HFFc6 (cell line): ENCODE measurements at regions not wholly inside any gene's neighbourhood (a gene's known extent, or its start where the extent isn't known, plus 50 kb on each side); places are given as distances from the start of the nearest gene placed in this dataset.

Experiments
- DNase-seq: peaks from one replicate; pipeline ENCODE4 v3.0.0-alpha.2; 2018
- H3K27ac Mint-ChIP-seq: 2 replicates; pipeline ENCODE4 v1.8.0; 2020; ENCODE audit warnings: mild to moderate bottlenecking, mixed read lengths
- H3K27me3 Mint-ChIP-seq: 2 replicates; pipeline ENCODE4 v1.8.0; 2021; ENCODE audit warnings: mild to moderate bottlenecking, moderate library complexity, mixed read lengths; ENCODE audit not compliant: insufficient read depth
- H3K36me3 Mint-ChIP-seq: 2 replicates; pipeline ENCODE4 v1.8.0; 2021; ENCODE audit warnings: low read depth, mixed read lengths
- H3K4me1 Mint-ChIP-seq: 2 replicates; pipeline ENCODE4 v1.8.0; 2020; ENCODE audit warnings: low read depth, mixed read lengths
- H3K4me3 Mint-ChIP-seq: 2 replicates; pipeline ENCODE4 v1.8.0; 2020; ENCODE audit warnings: mild to moderate bottlenecking, moderate library complexity, mixed read lengths
- H3K9me3 Mint-ChIP-seq: 2 replicates; pipeline ENCODE4 v1.8.0; 2020; ENCODE audit warnings: mild to moderate bottlenecking, mixed read lengths
- CTCF ChIP-seq: fragments of 200-600 bp; sonication (generic); IDR thresholded peaks from 2 replicates; pipeline ENCODE4 v1.5.0; 2021; ENCODE audit warnings: antibody characterized with exemption, mild to moderate bottlenecking

GRCh38 chr3:28868897-28869296, 412.0 kb upstream of the RBMS3 start:
- Mint-ChIP-seq H3K27me3 (peaks cover 7% of the 10 kb centered on the region; the same call in 1 of the 2 replicates), H3K9me3 (no peaks in the 10 kb centered on the region), H3K4me1 (no peaks in the 10 kb centered on the region), H3K4me3 (no peak overlapping the region), H3K27ac (no peak overlapping the region), H3K36me3 (no peaks in the 10 kb centered on the region)
- no peak for DNase-seq
- no peak for TF ChIP-seq CTCF

GRCh38 chr3:28877912-28878311, 403.0 kb upstream of the RBMS3 start:
- no peak overlapping the region for H3K27ac Mint-ChIP-seq

GRCh38 chr3:28890373-28890772, 390.5 kb upstream of the RBMS3 start:
- Mint-ChIP-seq H3K4me1 (no peaks in the 10 kb centered on the region), H3K4me3 (no peak overlapping the region), H3K9me3 (no peaks in the 10 kb centered on the region), H3K27me3 (peaks cover 2% of the 10 kb centered on the region; the same call in 1 of the 2 replicates), H3K27ac (no peak overlapping the region), H3K36me3 (no peaks in the 10 kb centered on the region)
- no peak for TF ChIP-seq CTCF
- no peak for DNase-seq

More at GRCh38 chr3:28877912-28878311, 403.0 kb upstream of the RBMS3 start:
- no peaks in the 10 kb centered on the region for H3K36me3 Mint-ChIP-seq
- no peaks in the 10 kb centered on the region for H3K4me1 Mint-ChIP-seq
- no peak for TF ChIP-seq CTCF
- H3K9me3 Mint-ChIP-seq: no peaks in the 10 kb centered on the region
- no peak for DNase-seq
- H3K4me3 Mint-ChIP-seq: no peak overlapping the region
- H3K27me3 Mint-ChIP-seq: peaks cover 2% of the 10 kb centered on the region; the same call in 1 of the 2 replicates

- H3K9me3 Mint-ChIP-seq: no peaks in the 10 kb centered on the region
- no peaks in the 10 kb centered on the region for H3K4me1 Mint-ChIP-seq
- no peak for DNase-seq
- H3K27ac Mint-ChIP-seq: no peak overlapping the region
- no peaks in the 10 kb centered on the region for H3K36me3 Mint-ChIP-seq
- no peak for TF ChIP-seq CTCF
- no peak overlapping the region; the same call in 1 of the 2 replicates for H3K4me3 Mint-ChIP-seq
- peaks cover 2% of the 10 kb centered on the region; the same call in 1 of the 2 replicates for H3K27me3 Mint-ChIP-seq
Observed at GRCh38 chr3:28891485-28891884, 389.4 kb upstream of the RBMS3 start.

GRCh38 chr3:28900301-28900700, 380.6 kb upstream of the RBMS3 start:
- no peak for TF ChIP-seq CTCF
- no peaks in the 10 kb centered on the region for H3K36me3 Mint-ChIP-seq
- no peaks in the 10 kb centered on the region for H3K4me1 Mint-ChIP-seq
- no peak overlapping the region for H3K4me3 Mint-ChIP-seq
- H3K27me3 Mint-ChIP-seq: peaks cover 3% of the 10 kb centered on the region; the same call in 1 of the 2 replicates
- no peak overlapping the region for H3K27ac Mint-ChIP-seq
- no peaks in the 10 kb centered on the region for H3K9me3 Mint-ChIP-seq
- DNase-seq: no peak

GRCh38 chr3:28901018-28901417, 379.9 kb upstream of the RBMS3 start:
- no peaks in the 10 kb centered on the region for H3K9me3 Mint-ChIP-seq
- no peaks in the 10 kb centered on the region for H3K36me3 Mint-ChIP-seq
- no peak for DNase-seq
- peaks cover 3% of the 10 kb centered on the region; the same call in 1 of the 2 replicates for H3K27me3 Mint-ChIP-seq
- no peak for TF ChIP-seq CTCF
- no peaks in the 10 kb centered on the region for H3K4me1 Mint-ChIP-seq
- H3K27ac Mint-ChIP-seq: no peak overlapping the region
- no peak overlapping the region for H3K4me3 Mint-ChIP-seq
